HepG2 (cell line): ENCODE measurements at regions not wholly inside any gene's neighbourhood (a gene's known extent, or its start where the extent isn't known, plus 50 kb on each side); places are given as distances from the start of the nearest gene placed in this dataset.

Experiments used
- ATAC-seq: fragments of 200-7000 bp; cut with Tn5 transposase; 3 replicates; pipeline ENCODE4 v1.9.1; 2020; ENCODE audit warnings: mild to moderate bottlenecking, moderate library complexity
- BruUV-seq: library from RNA; stranded (reverse); fragments of 400-500 nt; replicated peaks from 2 replicates; lab custom pipeline; 2021; lab: Mats Ljungman, UMichigan
- CTCF ChIA-PET: fragments of 300-600 bp; formaldehyde crosslinking; extraction: SDS; loops from one replicate; lab custom pipeline; 2021; ENCODE audit warnings: low total read pairs, inconsistent platforms, low intra/inter-chr PET ratio; lab: Yijun Ruan, JAX
- POLR2A ChIA-PET: fragments of 350-600 bp; sonication (Branson Sonifier 250); formaldehyde crosslinking; loops from one replicate; lab custom pipeline; 2020; ENCODE audit warnings: antibody characterized with exemption, inconsistent platforms; lab: Yijun Ruan, JAX
- DNase-seq: peaks from one replicate; pipeline ENCODE4 v3.0.0-alpha.2; 2015; ENCODE audit warnings: low spot score
- FAIRE-seq: peaks from 3 replicates; lab custom pipeline; 2011; peaks lifted over from hg19 to GRCh38; lab: Jason Lieb, UNC
- H2AFZ ChIP-seq: one replicate; pipeline ENCODE4 v1.6.1; 2011; ENCODE audit warnings: low read length, inconsistent platforms
- H3K27ac ChIP-seq: fragments of 300-600 bp; 3 replicates; pipeline ENCODE4 v1.8.0; 2011; ENCODE audit warnings: mixed run types, mild to moderate bottlenecking, mixed read lengths, low read length, inconsistent platforms; ENCODE audit not compliant: insufficient read depth; ENCODE audit errors: extremely low read length
- H3K27me3 ChIP-seq, 2 experiments: fragments of 200-600 bp in 1 of 2; 2 replicates in 1 of 2; 3 replicates in 1 of 2; pipeline versions ENCODE4 v1.6.0 to v1.8.0; 2011; ENCODE audit warnings: low read length in 2 of 2, mild to moderate bottlenecking in 2 of 2, moderate library complexity in 2 of 2, inconsistent platforms in 1 of 2; ENCODE audit not compliant: insufficient read depth in 2 of 2, control insufficient read depth in 1 of 2
- H3K36me3 ChIP-seq, 2 experiments: fragments of 200-600 bp in 1 of 2; replicated peaks in 1 of 2; 2 replicates in 1 of 2; 3 replicates in 1 of 2; pipeline versions ENCODE4 v1.5.1 to v1.8.0; 2011; ENCODE audit warnings: low read length in 2 of 2, inconsistent platforms in 1 of 2; ENCODE audit not compliant: insufficient read depth in 2 of 2, control insufficient read depth in 1 of 2
- H3K4me1 ChIP-seq: 2 replicates; pipeline ENCODE4 v1.5.1; 2012; ENCODE audit warnings: low read length, inconsistent platforms; ENCODE audit not compliant: insufficient read depth
- H3K4me2 ChIP-seq: 2 replicates; pipeline ENCODE4 v1.6.0; 2011; ENCODE audit warnings: low read depth, low read length, inconsistent platforms
- H3K4me3 ChIP-seq, 3 experiments: fragments of 200-600 bp in 1 of 3; sonication (generic), shearing (Covaris generic) in 1 of 3; replicated peaks in 1 of 3; 2 replicates each; pipeline ENCODE4 v1.5.1; 2011 to 2016; ENCODE audit warnings: low read length in 3 of 3, inconsistent platforms in 2 of 3, low read depth in 2 of 3, mild to moderate bottlenecking in 2 of 3, control low read depth in 1 of 3, mixed read lengths in 1 of 3; ENCODE audit not compliant: insufficient read depth in 1 of 3
- H3K79me2 ChIP-seq: one replicate; pipeline ENCODE4 v1.6.1; 2011; ENCODE audit warnings: low read length, inconsistent platforms; ENCODE audit not compliant: insufficient read depth
- H3K9ac ChIP-seq: 2 replicates; pipeline ENCODE4 v1.6.0; 2011; ENCODE audit warnings: mild to moderate bottlenecking, low read depth, low read length, inconsistent platforms; ENCODE audit not compliant: insufficient read depth
- H3K9me3 ChIP-seq: 2 replicates; pipeline ENCODE4 v1.5.1; 2012; ENCODE audit warnings: mild to moderate bottlenecking, low read length
- H4K20me1 ChIP-seq: 2 replicates; pipeline ENCODE4 v1.6.0; 2011; ENCODE audit warnings: inconsistent platforms, mild to moderate bottlenecking, low read length, moderate library complexity; ENCODE audit not compliant: insufficient read depth
- ARHGAP35 ChIP-seq: sonication (generic); formaldehyde crosslinking; IDR thresholded peaks from 2 replicates; pipeline ENCODE4 v1.9.0; 2022; ENCODE audit warnings: mild to moderate bottlenecking, inconsistent platforms, moderate library complexity, missing genetic modification reagents, borderline replicate concordance
- CCDC6 ChIP-seq: sonication (generic); formaldehyde crosslinking; IDR thresholded peaks from 2 replicates; pipeline ENCODE4 v1.8.1; 2022; ENCODE audit warnings: mild to moderate bottlenecking, missing genetic modification reagents, moderate library complexity
- CREB1 ChIP-seq, 2 experiments: fragments of 450-650 bp in 1 of 2; IDR thresholded peaks; 2 replicates each; pipeline ENCODE4 v1.6.1; 2016 to 2017; ENCODE audit warnings: control low read depth in 1 of 2, mild to moderate bottlenecking in 1 of 2, missing compliant biosample characterization in 1 of 2, missing genetic modification characterization in 1 of 2
- NR3C1 ChIP-seq: sonication (generic); formaldehyde crosslinking; IDR thresholded peaks from 2 replicates; pipeline ENCODE4 v1.4.0; 2020; ENCODE audit warnings: missing genetic modification reagents
- SMAD3 ChIP-seq: sonication (generic); formaldehyde crosslinking; IDR thresholded peaks from 2 replicates; pipeline ENCODE4 v1.4.0; 2020; ENCODE audit warnings: missing genetic modification reagents
- ZIK1 ChIP-seq: sonication (generic); formaldehyde crosslinking; IDR thresholded peaks from 2 replicates; pipeline ENCODE4 v1.5.0; 2020; ENCODE audit warnings: mild to moderate bottlenecking, low read depth, missing genetic modification reagents, borderline replicate concordance
- ZNF335 ChIP-seq: sonication (generic); formaldehyde crosslinking; IDR thresholded peaks from 2 replicates; pipeline ENCODE4 v1.4.0; 2020; ENCODE audit warnings: missing genetic modification reagents
- ZNF343 ChIP-seq: sonication (generic); formaldehyde crosslinking; IDR thresholded peaks from 2 replicates; pipeline ENCODE4 v1.4.0; 2020; ENCODE audit warnings: mild to moderate bottlenecking, missing genetic modification reagents
- ZNF382 ChIP-seq: sonication (generic); formaldehyde crosslinking; IDR thresholded peaks from 2 replicates; pipeline ENCODE4 v1.5.0; 2020; ENCODE audit warnings: missing genetic modification reagents, mild to moderate bottlenecking, borderline replicate concordance
- ZNF589 ChIP-seq: sonication (generic); formaldehyde crosslinking; conservative IDR thresholded peaks from 2 replicates; pipeline ENCODE4 v1.8.0; 2022; ENCODE audit warnings: mild to moderate bottlenecking, moderate library complexity, missing genetic modification reagents
- ZNF737 ChIP-seq: sonication (generic); formaldehyde crosslinking; IDR thresholded peaks from 2 replicates; pipeline ENCODE4 v1.5.0; 2020; ENCODE audit warnings: missing genetic modification reagents, mild to moderate bottlenecking, borderline replicate concordance
- ZNF792 ChIP-seq: IDR thresholded peaks from 2 replicates; pipeline ENCODE4 v1.6.1; 2016
- whole genome bisulfite sequencing: methylation state at CpG from one replicate; pipeline ENCODE4 v1.1.6; 2017; ENCODE audit warnings: low lambda C conversion rate; 5-methylcytosine and 5-hydroxymethylcytosine counted together
- in situ Hi-C: cut with HindIII; loops from 2 replicates; pipeline ENCODE4 v1.10.0; 2017; ENCODE audit warnings: low pct_unique_long_range_greater_than_20kb; ENCODE audit not compliant: extremely low pct_ligation_motif_present
- intact Hi-C: fragments of 100-400 bp; cut with micrococcal nuclease; formaldehyde crosslinking; loops from one replicate; pipeline ENCODE4 v1.10.0; 2022; ENCODE audit not compliant: unreplicated experiment
- TF ChIP-seq, protein P1 (sequence below): sonication (generic); formaldehyde crosslinking; IDR thresholded peaks from 2 replicates; pipeline ENCODE4 v1.5.1; 2020; ENCODE audit warnings: missing genetic modification reagents, mild to moderate bottlenecking, borderline replicate concordance
- TF ChIP-seq, protein P2 (sequence below): sonication (generic); formaldehyde crosslinking; IDR thresholded peaks from 2 replicates; pipeline ENCODE4 v1.5.0; 2020; ENCODE audit warnings: mild to moderate bottlenecking, low read depth, missing genetic modification reagents, borderline replicate concordance
- TF ChIP-seq, protein P3 (sequence below): IDR thresholded peaks from 2 replicates; pipeline ENCODE4 v1.6.1; 2018; ENCODE audit warnings: missing genetic modification reagents, mild to moderate bottlenecking, missing compliant biosample characterization
- TF ChIP-seq, protein P4 (sequence below): sonication (generic); formaldehyde crosslinking; conservative IDR thresholded peaks from 2 replicates; pipeline ENCODE4 v1.4.0; 2020; ENCODE audit warnings: missing genetic modification reagents
- TF ChIP-seq, protein P5 (sequence below): sonication (generic); formaldehyde crosslinking; IDR thresholded peaks from 2 replicates; pipeline ENCODE4 v1.4.0; 2020; ENCODE audit warnings: missing genetic modification reagents, borderline replicate concordance

DNA sequence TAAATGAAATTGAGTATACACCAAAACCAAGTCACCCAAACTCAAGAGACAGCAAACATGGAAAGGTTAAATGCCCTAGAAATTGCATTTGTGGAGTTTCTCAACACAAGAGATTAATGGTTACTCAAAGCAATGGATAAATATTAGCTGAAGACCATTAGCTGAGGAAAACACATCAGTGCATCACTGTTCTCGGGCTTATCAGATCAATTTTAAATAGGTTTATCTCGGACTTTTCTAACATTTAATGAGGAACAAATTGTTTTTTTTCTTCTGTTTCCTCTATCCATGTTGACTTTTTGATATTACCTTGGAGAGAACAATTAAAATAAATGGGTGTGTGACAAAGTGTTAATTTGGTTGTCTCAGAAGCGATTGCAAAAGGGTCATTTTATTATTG, 105.4 kb upstream of the PIK3C3 start:
- FAIRE-seq (no peak), ATAC-seq (no peak), DNase-seq (no peak)
- no peaks in the 10 kb centered on the region for H3K27me3 ChIP-seq
- H2AFZ ChIP-seq = no peak overlapping the region
- no peak overlapping the region for H3K4me2 ChIP-seq
- no peaks in the 10 kb centered on the region for H3K4me1 ChIP-seq
- POLR2A ChIA-PET = no interaction called here
- WGBS = 4% methylated on average over 3 of the region's 3 CpGs
- no peak overlapping the region for H3K4me3 ChIP-seq
- no peaks in the 10 kb centered on the region for H4K20me1 ChIP-seq
- in situ Hi-C loops (no loop called here), intact Hi-C loops (no loop called here)
- no peaks in the 10 kb centered on the region for H3K36me3 ChIP-seq
- CTCF ChIA-PET = no interaction called here
- no peaks in the 10 kb centered on the region for H3K9me3 ChIP-seq
- no peak overlapping the region for H3K9ac ChIP-seq
- no peaks in the 10 kb centered on the region for H3K79me2 ChIP-seq
- no TSS peak for BruUV-seq
- no peak overlapping the region for H3K27ac ChIP-seq
- TF ChIP-seq CCDC6 (CRISPR knock-in tag) (no peak), ZIK1 (no peak), SMAD3 (CRISPR knock-in tag) (no peak), ZNF589 (CRISPR knock-in tag) (no peak), ZNF737 (CRISPR knock-in tag) (no peak), ZNF382 (no peak), ZNF343 (CRISPR knock-in tag) (no peak), ZNF335 (CRISPR knock-in tag) (no peak), NR3C1 (CRISPR knock-in tag) (no peak), ARHGAP35 (no peak), CREB1 (IDR thresholded peaks at IDR 0.05) (no peak), CREB1 (CRISPR knock-in tag; IDR thresholded peaks at IDR 0.05) (no peak), ZNF792 (CRISPR knock-in tag) (no peak)
- TF ChIP-seq, protein P1, sequence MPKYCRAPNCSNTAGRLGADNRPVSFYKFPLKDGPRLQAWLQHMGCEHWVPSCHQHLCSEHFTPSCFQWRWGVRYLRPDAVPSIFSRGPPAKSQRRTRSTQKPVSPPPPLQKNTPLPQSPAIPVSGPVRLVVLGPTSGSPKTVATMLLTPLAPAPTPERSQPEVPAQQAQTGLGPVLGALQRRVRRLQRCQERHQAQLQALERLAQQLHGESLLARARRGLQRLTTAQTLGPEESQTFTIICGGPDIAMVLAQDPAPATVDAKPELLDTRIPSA = no peak
- TF ChIP-seq, protein P2, sequence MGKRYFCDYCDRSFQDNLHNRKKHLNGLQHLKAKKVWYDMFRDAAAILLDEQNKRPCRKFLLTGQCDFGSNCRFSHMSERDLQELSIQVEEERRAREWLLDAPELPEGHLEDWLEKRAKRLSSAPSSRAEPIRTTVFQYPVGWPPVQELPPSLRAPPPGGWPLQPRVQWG (CRISPR knock-in tag) = no peak
- TF ChIP-seq, protein P3, sequence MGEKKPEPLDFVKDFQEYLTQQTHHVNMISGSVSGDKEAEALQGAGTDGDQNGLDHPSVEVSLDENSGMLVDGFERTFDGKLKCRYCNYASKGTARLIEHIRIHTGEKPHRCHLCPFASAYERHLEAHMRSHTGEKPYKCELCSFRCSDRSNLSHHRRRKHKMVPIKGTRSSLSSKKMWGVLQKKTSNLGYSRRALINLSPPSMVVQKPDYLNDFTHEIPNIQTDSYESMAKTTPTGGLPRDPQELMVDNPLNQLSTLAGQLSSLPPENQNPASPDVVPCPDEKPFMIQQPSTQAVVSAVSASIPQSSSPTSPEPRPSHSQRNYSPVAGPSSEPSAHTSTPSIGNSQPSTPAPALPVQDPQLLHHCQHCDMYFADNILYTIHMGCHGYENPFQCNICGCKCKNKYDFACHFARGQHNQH (CRISPR knock-in tag) = no peak
- TF ChIP-seq, protein P4, sequence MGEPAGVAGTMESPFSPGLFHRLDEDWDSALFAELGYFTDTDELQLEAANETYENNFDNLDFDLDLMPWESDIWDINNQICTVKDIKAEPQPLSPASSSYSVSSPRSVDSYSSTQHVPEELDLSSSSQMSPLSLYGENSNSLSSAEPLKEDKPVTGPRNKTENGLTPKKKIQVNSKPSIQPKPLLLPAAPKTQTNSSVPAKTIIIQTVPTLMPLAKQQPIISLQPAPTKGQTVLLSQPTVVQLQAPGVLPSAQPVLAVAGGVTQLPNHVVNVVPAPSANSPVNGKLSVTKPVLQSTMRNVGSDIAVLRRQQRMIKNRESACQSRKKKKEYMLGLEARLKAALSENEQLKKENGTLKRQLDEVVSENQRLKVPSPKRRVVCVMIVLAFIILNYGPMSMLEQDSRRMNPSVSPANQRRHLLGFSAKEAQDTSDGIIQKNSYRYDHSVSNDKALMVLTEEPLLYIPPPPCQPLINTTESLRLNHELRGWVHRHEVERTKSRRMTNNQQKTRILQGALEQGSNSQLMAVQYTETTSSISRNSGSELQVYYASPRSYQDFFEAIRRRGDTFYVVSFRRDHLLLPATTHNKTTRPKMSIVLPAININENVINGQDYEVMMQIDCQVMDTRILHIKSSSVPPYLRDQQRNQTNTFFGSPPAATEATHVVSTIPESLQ = no peak
- TF ChIP-seq, protein P5, sequence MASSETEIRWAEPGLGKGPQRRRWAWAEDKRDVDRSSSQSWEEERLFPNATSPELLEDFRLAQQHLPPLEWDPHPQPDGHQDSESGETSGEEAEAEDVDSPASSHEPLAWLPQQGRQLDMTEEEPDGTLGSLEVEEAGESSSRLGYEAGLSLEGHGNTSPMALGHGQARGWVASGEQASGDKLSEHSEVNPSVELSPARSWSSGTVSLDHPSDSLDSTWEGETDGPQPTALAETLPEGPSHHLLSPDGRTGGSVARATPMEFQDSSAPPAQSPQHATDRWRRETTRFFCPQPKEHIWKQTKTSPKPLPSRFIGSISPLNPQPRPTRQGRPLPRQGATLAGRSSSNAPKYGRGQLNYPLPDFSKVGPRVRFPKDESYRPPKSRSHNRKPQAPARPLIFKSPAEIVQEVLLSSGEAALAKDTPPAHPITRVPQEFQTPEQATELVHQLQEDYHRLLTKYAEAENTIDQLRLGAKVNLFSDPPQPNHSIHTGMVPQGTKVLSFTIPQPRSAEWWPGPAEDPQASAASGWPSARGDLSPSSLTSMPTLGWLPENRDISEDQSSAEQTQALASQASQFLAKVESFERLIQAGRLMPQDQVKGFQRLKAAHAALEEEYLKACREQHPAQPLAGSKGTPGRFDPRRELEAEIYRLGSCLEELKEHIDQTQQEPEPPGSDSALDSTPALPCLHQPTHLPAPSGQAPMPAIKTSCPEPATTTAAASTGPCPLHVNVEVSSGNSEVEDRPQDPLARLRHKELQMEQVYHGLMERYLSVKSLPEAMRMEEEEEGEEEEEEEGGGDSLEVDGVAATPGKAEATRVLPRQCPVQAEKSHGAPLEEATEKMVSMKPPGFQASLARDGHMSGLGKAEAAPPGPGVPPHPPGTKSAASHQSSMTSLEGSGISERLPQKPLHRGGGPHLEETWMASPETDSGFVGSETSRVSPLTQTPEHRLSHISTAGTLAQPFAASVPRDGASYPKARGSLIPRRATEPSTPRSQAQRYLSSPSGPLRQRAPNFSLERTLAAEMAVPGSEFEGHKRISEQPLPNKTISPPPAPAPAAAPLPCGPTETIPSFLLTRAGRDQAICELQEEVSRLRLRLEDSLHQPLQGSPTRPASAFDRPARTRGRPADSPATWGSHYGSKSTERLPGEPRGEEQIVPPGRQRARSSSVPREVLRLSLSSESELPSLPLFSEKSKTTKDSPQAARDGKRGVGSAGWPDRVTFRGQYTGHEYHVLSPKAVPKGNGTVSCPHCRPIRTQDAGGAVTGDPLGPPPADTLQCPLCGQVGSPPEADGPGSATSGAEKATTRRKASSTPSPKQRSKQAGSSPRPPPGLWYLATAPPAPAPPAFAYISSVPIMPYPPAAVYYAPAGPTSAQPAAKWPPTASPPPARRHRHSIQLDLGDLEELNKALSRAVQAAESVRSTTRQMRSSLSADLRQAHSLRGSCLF (CRISPR knock-in tag) = no peak
